ENCODE measurements at regions not wholly inside any gene's neighbourhood (a gene's known extent, or its start where the extent isn't known, plus 50 kb on each side); places are given as distances from the start of the nearest gene placed in this dataset.

GRCh38 chr2:201983800-201984199, 49.9 kb upstream of the FZD7 start:
- peaks cover 3 to 4% (median 4%) of the 10 kb centered on the region in 3 donors for H3K4me1 ChIP-seq (ENCODE audit: control insufficient read depth in 3 of 3, insufficient read depth in 3 of 3, low read length in 3 of 3)
- H3K36me3 ChIP-seq (ENCODE audit: control insufficient read depth in 3 of 3, insufficient read depth in 3 of 3, low read length in 3 of 3) = no peaks in the 10 kb centered on the region
- peaks cover 0 to 4% (median 0%) of the 10 kb centered on the region in 3 donors for H3K27me3 ChIP-seq (ENCODE audit: control insufficient read depth in 3 of 3, insufficient read depth in 3 of 3, low read length in 3 of 3)
- H3K27ac ChIP-seq (ENCODE audit: low read depth, low read length) = no peak overlapping the region
- no peaks in the 10 kb centered on the region for H3K9me3 ChIP-seq (ENCODE audit: control insufficient read depth in 3 of 3, low read length in 3 of 3)
- no peak overlapping the region for H3K9ac ChIP-seq (ENCODE audit: low read depth in 1 of 3, low read length in 3 of 3)
- H3K4me3 ChIP-seq (ENCODE audit: low read length in 3 of 3) = no peak overlapping the region
